Stimulated activated CD4-positive, alpha-beta T cell treated with anti-CD3 and anti-CD28 coated beads, TNF-alpha, amount 100 ng/mL, for 4 hours (primary cell): ENCODE measurements at regions not wholly inside any gene's neighbourhood (a gene's known extent, or its start where the extent isn't known, plus 50 kb on each side); places are given as distances from the start of the nearest gene placed in this dataset.

Experiments used
- DNase-seq, 3 experiments: peaks; one replicate each; pipeline ENCODE4 v3.0.0-alpha.2; 2020; ENCODE audit warnings: low read depth in 3 of 3

DNA sequence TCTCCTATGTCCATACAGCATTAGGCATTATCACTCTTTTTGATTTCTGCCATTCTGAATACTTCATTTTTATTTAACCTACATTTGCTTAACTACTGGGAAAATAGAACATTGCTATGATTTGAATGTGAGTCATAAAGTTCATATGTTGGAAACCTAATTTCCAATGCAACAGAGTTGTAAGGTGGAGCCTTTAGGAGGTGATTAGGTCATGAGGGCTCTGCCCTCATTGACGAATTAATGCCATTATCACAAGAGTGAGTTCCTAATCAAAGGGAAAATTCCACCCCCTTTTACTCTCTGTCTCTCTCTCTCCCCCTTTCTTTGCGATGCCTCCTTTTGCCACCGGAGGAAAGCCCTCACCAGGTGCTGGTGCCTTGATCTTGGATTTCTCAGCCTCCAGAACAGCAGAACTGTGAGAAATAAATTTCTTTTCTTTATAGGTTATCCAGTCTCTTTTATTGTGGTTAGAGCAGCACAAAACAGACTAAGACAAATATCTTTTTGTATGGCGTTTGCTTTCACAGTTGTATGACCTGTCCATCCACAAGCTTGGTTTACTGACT is 180.1 kb upstream of the ARID2 start:
- no peak for DNase-seq

GRCh38 chr12:45553204-45553603 is 176.3 kb upstream of the ARID2 start:
- DNase-seq = no peak

DNA sequence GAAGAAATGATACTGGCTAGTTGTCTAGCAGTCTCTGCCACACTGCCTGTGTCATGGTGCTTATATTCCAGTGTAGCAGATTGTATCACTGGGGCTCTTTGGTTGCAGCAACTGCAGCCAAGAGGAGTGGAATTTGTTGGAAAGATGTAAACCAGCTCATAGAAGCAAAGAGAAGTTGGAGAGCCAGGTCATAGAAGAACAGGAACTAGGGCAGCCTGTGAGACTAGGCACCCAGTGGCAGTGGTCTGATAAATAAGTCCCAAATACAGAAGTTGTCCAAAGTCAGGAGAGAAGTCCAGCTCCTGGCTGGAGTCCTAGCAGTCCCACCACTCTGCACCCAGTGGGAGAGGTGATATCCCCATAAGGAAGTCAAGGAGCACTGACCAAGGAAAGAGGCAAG is 172.5 kb upstream of the ARID2 start:
- DNase-seq = no peak

GRCh38 chr12:45558353-45558752 is 171.2 kb upstream of the ARID2 start:
- no peak for DNase-seq

GRCh38 chr12:45559537-45559936 is 170.0 kb upstream of the ARID2 start:
- DNase-seq = no peak

- DNase-seq = no peak
Measured at GRCh38 chr12:45560689-45561088, 168.8 kb upstream of the ARID2 start.

DNA sequence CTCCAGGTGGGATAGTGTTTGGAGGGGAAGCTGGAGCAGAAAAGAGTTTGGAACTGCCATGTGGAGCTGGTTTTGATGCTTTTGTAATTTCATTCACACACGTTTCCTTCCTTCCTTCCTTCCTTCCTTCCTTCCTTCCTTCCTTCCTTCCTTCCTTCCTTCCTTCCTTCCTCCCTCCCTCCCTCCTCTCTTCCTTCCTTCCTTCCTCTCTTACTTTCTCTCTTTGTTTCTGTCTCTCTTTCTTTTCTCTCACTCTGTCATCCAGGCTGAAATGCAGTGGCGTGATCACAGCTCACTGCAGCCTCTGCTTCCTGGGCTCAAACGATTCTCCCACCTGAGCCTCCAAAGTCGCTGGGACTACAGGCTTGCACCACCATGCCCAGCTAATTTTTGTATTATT is 168.0 kb upstream of the ARID2 start:
- no peak for DNase-seq

GRCh38 chr12:45565590-45565989 is 163.9 kb upstream of the ARID2 start:
- no peak for DNase-seq

- DNase-seq = no peak
Measured at GRCh38 chr12:45566257-45566656, 163.2 kb upstream of the ARID2 start.

DNA sequence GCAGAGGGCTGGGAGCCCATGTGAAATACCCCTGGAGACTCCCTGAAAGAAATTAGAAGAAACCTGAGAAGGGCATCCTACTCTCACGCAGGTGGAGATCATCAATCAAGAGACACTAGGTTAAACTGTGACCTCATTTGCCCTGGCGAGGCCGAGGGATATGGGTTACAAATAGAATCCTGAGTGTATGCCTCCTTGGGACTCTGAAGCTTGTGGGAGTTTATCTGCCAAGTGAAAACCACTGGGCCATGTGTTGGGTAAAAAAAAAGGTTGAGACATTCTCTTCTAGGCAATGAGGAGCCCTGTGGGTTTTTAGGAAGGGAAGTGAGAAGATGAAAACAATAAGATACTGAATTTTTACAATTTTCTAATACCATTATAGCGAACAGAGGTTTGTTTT is 160.7 kb upstream of the ARID2 start:
- no peak for DNase-seq

DNA sequence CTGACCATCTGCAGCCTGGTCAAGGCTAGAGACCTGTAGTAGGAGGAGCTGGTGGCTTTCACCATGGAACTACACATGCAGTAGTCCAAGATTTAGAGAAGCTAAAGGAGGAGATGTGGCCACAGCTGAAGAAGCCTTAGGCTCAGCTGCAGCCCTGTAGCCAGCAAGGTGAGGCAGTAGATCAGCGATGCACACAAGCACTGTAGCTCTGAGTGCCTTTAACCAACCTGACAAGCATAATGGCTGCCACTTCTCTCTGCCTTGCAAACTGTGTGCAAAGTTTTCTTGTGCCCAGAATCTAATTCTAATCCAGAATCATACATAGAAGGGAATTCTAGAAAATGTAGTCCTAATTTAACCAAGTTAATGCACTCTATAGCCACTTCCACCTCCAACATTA is 159.0 kb upstream of the ARID2 start:
- no peak for DNase-seq

GRCh38 chr12:45572114-45572513 is 157.4 kb upstream of the ARID2 start:
- no peak for DNase-seq

DNA sequence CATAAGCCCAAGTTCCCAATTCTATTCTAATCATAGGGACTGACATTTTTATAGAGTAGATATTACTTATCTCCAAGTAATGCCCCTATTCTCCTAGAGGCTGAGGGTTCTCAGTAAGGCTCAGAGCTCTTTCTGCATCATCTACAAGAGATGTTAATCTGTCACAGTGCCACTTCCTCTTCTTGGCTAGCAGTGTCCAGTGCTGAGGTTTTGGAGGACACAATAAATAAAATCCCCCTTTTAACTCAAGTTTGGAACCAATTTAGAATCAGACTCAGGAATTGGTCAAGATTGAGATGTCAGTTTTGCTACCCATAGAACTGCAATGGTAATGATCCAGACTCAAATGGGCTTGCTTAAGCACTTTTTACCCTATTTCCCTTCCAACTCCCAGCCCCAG is 154.1 kb upstream of the ARID2 start:
- DNase-seq = no peak

DNA sequence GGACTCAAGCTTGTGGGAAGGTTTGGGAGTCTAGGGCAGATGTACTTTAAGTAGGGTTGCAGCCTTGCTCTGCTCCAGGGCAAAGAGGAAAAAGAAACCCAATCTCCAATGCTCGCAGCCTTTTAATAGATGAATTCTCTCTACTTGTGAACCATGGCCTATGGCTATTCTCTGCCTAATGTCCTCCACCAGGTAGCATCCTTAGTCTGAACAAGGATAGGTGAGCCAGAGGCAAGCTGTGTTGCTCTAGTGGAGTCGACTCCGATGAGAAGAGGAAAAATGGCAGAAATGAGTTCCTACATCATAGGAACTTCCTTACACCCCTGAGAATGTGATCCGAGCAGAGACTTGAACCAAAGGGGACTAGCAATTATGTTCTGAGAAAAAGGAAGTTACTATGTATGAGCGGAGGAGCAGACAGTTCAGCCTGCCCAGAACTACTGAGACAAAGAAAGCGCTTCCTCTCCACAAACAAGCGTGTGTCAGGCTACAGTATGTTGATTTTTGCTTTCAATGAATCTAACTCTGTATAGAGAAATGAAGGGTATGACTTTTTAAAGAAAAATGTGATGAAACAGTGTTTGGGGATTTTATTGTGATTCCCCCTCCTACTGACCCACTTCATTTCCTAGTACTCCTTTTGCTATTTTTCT is 153.6 kb upstream of the ARID2 start:
- no peak for DNase-seq

DNA sequence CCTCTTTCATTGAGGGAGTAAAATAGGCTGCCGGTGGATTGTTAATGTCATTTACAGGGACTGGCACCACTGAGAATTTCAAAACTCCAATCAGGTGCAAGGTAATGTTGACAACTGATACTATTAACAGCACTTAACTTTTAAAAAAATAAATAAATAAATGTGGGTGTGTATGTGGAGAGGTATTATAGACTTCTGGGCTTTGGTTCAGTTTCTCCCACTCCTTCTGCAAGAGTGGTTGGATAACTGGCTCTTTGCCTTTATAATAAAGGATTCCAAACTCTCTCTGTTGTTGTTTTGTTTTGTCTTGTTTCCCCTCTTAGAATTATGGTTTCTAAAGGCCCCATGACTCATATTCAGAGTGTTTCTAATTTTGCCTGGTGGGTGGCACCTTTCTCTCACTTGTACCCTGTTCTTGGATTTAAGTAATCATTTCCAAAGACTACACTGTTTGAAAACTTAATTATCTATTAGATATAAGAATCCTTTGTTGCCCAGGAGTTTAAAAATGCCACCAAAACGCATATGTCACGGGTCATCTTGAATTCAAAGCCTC is 151.6 kb upstream of the ARID2 start:
- DNase-seq = no peak

- no peak for DNase-seq
Measured at GRCh38 chr12:45580356-45580969, 149.0 kb upstream of the ARID2 start.

DNA sequence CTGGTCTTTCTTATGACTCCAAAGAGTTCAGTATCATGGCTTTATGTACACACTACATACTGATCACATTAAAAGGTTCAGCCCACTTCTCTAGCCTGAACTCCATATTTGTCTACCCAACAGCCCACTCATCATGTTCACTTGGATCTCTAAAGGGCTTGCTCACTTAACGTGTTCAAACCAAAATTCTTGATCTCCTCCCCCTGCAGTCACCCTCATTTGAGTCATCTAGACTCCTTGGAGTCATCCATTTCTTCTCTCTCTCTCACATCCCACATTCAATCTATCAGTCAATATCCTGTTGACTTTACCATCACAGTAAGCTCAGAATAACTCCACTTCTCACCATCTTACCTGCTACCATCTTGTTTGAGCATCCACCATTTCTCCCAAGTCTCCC is 148.4 kb upstream of the ARID2 start:
- DNase-seq = no peak

GRCh38 chr12:45582536-45582935 is 147.0 kb upstream of the ARID2 start:
- DNase-seq = no peak

GRCh38 chr12:45582986-45583659 is 146.4 kb upstream of the ARID2 start:
- DNase-seq = no peak

DNA sequence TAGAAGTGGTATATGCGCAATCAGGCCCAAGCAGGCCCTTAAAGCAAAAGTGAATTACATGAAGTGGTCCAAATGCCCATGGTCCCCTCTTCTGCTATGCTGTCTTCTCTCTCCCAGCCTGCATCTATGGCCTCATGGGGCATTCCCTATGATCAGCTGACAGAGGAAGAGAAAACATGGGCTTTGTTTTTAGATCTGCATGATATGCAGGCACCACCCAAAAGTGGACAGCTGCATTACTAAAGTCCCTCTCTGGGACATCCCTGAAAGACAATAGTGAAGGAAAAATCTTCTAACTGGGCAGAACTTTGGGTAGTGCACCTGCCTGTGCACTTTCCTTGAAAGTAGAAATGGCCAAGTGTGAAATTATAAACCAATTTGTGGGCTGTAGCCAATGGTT is 145.2 kb upstream of the ARID2 start:
- no peak for DNase-seq

GRCh38 chr12:45585522-45586230 is 143.8 kb upstream of the ARID2 start:
- no peak for DNase-seq

GRCh38 chr12:45586486-45586885 is 143.0 kb upstream of the ARID2 start:
- DNase-seq = no peak
